22Rv1 (cell line): ENCODE measurements at regions not wholly inside any gene's neighbourhood (a gene's known extent, or its start where the extent isn't known, plus 50 kb on each side); places are given as distances from the start of the nearest gene placed in this dataset.

Experiments used
- CTCF ChIP-seq: fragments of 450-650 bp; IDR thresholded peaks from 2 replicates; pipeline ENCODE4 v1.5.1; 2017; ENCODE audit warnings: mild to moderate bottlenecking
- ZFX ChIP-seq: fragments of 450-650 bp; IDR thresholded peaks from 2 replicates; pipeline ENCODE4 v1.6.1; 2017; ENCODE audit warnings: antibody characterized with exemption, borderline replicate concordance

DNA sequence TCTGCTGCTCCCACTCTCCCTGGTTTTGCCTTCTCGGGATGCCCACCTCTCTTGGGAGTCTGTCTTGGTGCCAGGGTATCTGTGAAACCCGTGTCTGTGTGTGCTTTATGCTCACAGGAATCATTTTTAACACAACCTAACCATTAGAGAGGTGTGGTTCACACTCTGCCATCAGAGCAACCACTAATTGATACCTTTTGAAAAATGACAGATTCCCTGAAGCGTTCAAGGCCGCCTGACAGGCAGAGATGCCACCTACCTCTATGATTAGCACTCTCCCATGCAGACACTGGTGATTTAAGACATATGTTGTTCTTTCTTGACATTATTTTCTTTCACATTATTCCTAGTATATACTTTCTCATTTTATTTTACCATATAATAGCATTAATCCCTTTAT lies 207.3 kb upstream of the SGCD start:
- TF ChIP-seq CTCF (no peak), ZFX (no peak)
